CMK (cell line): ENCODE measurements at regions not wholly inside any gene's neighbourhood (a gene's known extent, or its start where the extent isn't known, plus 50 kb on each side); places are given as distances from the start of the nearest gene placed in this dataset.
"Not testable (repeated sequence)": the region's sequence is repeated elsewhere in the genome, so short reads cannot be mapped to it uniquely, and the experiment has no call there.

ENCODE experiments used
- DNase-seq: peaks from one replicate; pipeline ENCODE4 v3.0.0-alpha.2; 2010; ENCODE audit warnings: low read depth

DNA sequence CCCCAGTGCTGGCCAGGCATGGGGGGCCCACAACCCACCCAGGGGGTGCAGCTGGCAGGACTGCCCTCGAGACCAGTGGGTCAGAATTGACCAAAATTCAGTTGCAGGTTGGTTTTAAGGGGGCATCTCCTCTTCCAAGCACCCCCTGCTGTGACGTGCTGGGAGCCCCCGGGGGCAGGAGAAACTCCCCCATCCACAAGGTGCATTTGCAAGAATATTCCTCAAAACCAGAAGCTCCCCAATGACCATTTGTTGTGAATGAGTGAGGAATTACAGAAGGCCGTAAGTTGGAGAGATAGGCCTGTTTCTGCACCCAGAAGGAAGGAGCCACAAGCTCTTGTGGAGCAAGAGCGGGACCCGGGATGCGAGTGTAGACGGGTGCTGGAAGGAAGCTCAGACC lies 414.5 kb downstream of the BRD1 start:
- no peak for DNase-seq

- DNase-seq: no peak
These were observed 415.4 kb downstream of the BRD1 start for GRCh38 chr22:49412236-49412635.

- DNase-seq: no peak
These were observed 416.4 kb downstream of the BRD1 start for GRCh38 chr22:49411236-49411635.

- no peak for DNase-seq
These were observed 419.4 kb downstream of the BRD1 start for GRCh38 chr22:49408102-49408836.

GRCh38 chr22:49406879-49407587 lies 420.6 kb downstream of the BRD1 start:
- no peak for DNase-seq

DNA sequence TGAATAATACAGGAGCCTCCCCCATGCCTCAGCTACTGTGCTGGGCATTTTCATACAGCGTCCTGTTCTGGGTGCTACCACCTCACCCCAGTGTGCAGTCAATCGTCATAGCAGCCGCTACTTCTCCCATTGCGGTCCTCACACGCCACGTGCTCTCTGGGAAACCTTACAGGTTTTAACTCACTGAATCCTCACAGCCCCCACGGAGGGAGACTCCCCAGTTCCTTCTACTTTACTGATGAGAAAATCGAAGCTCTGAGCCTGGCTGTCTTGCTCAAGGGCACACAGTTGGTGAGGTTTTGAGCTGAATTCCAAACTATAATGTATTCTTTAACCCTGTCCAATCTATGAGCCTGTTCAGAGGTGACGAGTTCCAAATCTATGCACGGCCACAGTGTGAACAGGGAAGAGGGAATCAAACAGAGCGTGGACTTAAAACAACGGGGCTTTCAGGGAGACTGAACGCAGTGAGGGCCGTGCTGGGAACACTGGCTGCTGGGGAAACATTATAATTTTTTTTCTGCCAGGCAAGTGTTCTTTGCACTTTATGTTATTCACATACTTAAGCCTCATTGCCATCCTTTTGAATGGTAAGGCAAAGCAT lies 421.5 kb downstream of the BRD1 start:
- DNase-seq: no peak

GRCh38 chr22:49405590-49405989 lies 422.1 kb downstream of the BRD1 start:
- no peak for DNase-seq

DNA sequence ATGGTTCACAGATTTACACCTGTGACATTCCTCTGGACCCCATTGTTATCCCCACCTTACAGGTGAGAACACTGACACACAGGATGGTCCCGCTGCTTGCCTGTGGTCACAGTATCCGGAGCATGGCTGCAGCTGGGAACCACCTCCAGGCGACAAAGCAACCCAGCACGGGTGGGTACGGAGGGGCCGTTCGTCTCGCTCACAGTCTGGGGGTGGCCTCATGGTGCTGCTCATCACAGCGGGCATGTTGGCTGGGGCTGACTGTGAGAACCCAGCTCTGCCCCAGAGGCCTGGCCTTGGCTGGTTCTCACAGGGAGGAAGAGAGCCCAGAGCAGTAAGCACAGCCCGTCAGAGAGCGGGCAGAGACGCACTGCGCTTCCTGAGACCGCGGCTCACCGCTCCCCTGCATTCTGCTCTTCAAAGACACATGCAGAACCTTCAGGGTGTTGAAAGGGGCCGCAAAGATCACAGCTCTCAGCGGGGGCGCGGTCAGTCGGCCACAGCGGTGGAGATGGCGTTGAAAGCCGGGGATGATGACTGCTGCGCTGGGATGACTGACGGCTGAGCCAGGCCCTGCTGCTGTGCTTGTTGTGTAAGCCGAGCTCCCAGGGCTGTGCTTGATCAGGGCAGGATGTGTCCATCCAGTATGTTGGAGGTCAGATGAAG lies 423.0 kb downstream of the BRD1 start:
- no peak for DNase-seq

- DNase-seq: no peak
These were observed 423.7 kb downstream of the BRD1 start for GRCh38 chr22:49404020-49404419.

DNA sequence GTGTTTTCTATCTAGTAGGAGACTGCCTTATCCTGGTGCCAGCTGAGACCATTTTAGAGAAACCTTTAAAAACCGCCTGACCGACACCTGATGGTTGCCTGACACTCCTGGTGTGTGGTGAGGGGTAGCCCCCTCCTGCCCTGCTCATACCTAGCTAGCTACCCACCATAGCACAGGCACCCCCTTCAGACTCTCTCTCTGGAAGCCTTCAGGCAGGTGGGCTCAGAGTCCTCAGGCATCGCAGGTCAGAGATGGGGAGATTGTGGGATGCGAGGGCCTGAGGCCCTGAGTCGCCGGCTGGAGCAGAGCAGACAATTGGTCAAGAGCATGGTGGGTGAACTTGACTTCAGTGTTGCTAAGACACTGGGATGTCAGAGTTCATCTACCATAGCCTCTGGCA lies 424.6 kb downstream of the BRD1 start:
- DNase-seq: no peak

- DNase-seq: no peak
These were observed 425.5 kb downstream of the BRD1 start for GRCh38 chr22:49402169-49402568.

- DNase-seq: no peak
These were observed 426.6 kb downstream of the BRD1 start for GRCh38 chr22:49400941-49401598.

DNA sequence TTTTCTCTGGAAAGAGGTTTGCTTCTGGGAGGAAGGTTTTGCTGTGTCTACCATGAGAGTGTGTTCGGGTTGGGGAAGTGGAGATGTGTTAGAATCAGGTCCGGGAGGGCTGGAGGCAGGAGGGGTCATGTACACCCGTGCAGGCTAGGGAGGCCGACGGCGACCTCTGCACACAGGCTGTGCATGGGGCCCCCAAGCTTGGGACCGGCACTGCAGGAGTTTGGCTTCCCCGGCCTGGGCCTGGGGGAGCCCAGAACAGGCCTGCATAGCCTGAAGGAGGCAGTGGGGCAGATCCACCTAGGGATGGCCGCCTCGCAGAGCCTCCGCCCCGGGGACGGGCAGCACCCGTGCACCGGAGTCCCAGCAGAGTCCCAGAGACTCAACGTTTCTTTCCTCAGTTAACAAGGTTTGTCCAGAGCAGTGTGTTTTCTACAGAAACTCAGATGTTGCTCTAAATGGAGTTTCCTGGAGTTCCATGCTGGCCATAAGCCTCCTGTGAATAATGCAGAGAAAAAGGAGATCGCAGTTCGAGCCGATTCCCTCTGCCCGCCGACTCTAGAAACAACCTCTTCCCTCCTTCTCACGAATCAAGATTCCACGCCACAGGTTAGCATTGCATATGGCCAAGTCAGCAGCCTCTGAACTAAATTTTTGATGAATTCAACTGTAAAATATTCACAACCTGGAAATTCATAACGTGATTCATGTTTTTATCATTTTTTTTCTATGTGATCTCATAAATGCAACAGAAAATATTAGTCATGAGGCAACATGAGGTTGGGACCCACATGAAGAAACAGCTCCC lies 427.3 kb downstream of the BRD1 start:
- no peak for DNase-seq

DNA sequence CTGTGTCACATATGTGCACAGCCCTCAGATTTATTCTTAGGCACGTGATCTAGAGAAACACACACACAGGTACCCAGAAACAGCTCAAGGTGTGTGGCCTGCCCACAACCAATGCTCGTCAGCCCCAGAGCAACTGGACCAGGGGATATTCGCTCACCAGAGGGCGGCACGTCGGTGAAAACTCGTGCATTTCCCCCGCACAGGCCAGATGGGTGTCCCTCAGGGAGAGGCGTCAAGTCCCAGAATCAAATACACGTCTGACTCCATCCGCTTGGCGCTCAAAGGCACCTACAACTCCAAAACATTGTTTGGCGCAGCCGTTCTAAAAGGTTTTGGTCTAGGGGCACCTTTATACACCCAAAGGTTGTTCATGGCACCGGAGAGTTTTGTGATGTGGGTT lies 429.0 kb downstream of the BRD1 start:
- no peak for DNase-seq

GRCh38 chr22:49398115-49398514 lies 429.6 kb downstream of the BRD1 start:
- no peak for DNase-seq

- DNase-seq: no peak
These were observed 430.9 kb downstream of the BRD1 start for GRCh38 chr22:49396817-49397216.

GRCh38 chr22:49395617-49396016 lies 432.1 kb downstream of the BRD1 start:
- DNase-seq: no peak

- DNase-seq: not testable (repeated sequence)
These were observed 432.6 kb downstream of the BRD1 start for GRCh38 chr22:49395062-49395461.

DNA sequence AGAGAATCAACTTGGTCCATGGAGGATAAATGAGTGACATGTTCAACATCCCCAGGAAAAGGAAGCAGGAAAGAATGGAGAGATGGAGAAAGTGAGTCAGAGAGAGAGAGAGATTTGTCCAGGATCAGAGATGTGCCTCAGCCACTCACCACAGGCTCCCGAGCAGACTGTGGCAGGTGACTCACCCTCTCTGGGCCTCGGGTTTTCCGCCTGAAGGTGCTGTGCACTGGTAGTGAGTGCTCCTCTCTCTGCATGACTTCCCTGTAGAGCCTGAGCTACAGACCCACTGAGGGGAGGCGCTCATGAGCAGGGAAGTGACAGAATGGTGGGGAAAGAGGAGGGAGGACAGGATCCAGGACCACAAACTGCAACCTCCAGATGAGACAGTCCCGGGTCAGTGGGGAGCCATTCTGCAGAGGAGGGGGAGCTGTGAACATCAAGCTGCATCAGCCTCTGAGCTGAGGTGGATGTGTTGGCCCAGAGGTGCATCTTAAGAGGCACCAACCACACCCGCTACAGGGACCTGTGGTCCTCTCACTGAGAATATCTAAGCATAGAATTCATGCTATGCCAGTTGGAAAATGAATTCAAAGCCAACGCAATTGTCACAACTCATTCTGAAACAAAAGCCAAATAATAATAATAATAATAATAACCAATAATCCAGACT lies 433.4 kb downstream of the BRD1 start:
- no peak for DNase-seq

GRCh38 chr22:49393526-49393925 lies 434.1 kb downstream of the BRD1 start:
- no peak for DNase-seq
